ENCODE measurements at regions not wholly inside any gene's neighbourhood (a gene's known extent, or its start where the extent isn't known, plus 50 kb on each side); places are given as distances from the start of the nearest gene placed in this dataset.

DNA sequence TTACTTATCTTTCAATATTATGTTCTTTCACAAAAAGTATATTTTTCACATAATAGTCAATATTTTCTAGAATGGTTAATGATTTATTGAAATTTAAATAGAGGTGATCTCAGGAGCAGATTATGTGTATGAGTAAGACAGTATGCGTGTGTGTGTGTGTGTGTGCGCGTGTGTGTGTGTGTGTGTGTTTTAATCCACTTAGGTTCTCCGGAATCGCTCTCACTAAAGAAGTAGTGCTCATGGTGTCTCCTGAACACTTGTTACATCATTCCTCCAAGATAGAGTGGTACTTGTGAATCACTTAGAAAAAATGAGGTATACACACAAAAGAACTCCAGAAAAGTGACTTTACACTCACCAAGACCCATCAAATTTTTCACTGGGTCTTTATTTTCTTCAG lies 91.0 kb upstream of the KCNH7 start:
- peak; percentile 67 for DNase-seq

DNA sequence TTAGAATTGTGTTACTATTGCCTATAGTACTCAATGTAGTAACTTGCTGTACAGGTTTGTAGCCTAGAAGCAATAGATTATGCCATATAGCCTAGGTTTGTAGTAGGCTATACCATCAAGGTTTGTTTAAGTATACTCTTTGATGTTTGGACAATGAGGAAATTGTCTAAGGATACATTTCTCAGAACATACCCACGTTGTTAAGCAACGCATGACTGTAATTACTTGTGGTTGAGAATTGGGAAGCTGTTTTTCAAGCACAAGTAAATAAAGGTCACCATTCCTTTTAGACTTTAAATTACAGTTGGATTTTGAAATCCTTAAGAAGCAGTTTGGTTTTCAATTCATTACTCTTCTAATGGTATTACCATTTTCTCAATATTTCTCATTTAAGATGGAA lies 89.8 kb upstream of the KCNH7 start:
- DNase-seq: no peak

DNA sequence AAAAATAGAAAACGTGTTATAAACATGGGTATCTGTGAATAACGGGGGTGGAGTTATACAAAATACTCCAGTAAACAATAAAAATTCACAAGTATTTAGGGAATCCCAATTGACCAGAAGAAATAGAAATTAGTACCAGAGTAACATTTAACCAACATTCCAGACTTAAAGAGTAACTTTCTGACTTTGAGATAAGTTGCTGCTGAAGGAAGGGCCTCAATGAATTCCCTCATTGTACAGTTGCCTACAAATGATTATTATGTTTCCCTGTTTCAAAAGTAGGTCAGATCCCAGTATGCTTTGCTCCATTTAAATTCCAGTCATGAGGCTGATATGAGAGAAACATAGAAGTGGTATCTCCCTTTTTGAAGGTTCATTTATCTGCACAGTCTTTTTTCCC lies 88.3 kb upstream of the KCNH7 start:
- DNase-seq: no peak

DNA sequence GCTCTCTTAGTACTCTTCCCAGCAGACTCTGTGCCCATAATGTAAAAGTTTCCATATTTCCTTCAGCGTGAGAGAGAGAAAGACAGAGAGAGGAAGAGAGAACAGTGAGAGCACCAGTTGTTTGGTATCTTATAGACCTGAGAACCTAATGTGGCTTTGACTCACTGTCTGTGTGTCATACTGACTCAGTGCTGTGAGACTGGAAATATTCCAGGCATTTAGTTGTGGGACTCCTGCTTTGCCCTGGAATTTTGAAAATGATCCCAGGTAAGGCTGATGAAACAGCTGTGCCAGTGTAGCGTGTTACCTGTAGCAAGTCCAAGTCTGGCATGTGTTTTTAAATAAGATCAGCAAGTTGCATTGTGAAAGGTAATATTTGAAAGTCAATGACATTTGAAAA lies 87.9 kb upstream of the KCNH7 start:
- no peak for DNase-seq

DNA sequence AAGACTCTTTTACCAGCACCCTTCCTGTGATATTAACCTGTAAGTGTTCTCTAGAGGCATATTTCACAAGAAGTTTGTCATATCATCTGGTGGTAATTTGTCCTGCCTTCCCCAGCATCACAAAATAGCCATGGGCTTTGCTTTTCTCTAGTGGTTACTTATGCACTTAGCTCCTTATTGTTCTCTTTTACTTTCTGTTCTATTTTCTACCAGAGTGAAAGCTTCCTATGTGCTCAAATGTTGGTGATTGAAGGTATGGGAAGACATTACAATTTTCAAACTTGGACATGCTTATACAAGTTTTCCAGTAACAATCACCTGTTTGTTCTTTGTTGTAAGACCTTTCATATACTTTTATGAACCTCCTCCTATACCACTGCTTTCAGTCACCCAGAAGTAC lies 87.0 kb upstream of the KCNH7 start:
- no peak for DNase-seq

DNA sequence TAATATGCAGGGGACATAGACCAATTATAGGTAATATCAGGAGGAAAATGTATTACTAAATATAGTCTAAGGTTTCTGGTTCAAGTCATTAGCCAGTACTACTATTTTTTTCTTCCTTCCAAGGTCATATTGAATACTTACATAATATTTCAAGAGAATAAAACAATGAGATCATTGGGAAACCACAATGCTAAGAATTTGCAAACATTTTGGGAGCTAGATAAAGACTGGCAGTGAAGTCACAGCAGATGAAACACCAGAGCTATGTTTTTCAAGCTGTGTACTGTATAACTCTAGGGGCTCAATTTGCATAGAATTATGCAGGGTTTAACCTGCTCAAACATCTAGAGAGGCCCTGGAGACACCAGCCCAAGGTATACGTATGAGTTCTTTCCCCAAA lies 80.5 kb upstream of the KCNH7 start:
- DNase-seq: no peak

DNA sequence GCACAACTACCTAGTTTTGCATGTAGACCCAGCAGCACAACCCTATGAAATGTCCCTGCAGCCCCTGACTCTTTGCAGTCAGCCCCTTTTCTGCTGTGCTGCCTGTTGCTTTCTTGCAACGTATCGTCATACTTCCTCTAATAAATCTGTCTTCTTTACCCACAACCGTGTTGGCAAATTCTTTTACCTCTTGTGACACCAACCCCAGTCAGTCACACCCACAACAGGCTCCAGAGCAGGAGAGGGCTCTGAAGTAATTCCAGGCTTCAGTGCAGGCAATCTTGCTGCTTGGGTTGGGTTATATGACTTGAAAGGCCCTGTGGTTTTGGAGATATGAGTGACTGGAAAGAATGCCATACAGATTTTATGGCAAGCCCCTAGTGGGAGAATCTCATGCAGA lies 79.1 kb upstream of the KCNH7 start:
- no peak for DNase-seq

DNA sequence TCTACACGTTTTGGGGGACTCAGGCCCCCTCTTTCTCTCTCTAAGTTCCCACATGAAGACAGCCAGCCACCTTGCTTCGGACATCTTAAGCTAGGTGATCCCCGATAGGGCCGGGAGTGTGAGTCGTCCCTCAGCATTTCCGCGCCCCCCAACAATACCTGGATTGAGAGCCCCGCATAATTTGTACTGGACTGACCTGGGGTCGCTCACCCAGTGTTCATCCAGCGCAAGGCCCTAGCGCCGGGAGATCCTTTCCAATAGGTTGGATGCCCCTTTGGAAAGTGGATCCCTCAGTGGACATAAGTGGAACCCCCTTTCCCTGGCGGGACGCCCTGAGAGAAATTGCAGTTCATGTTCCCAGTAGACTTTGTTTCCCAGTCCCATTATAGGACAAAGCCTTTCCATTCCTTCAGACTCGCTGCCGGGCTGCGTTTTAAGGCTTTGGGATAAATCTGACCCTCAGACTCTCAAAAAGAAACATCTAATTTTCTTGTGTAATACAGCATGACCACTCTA lies 77.8 kb upstream of the KCNH7 start:
- DNase-seq: no peak

DNA sequence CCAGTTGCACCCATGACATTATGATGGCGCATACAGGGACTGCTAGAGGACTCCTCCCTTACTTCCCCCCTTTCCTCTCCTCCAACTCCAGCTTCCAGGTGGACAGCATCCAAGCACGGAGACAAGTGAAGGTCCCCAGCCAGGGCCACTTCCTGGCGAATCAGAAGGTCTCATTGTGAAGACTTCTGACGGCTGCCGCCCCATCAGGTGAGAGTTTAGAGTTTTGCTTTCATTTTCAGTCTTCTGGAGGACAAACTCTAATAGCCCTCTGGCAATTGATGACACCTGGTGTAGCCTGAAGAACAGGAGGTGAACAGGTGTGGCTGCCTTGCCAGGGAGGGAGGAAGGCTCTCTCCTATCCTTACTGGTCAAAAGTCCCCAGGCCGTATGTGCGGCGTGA lies 77.3 kb upstream of the KCNH7 start:
- no peak for DNase-seq

DNA sequence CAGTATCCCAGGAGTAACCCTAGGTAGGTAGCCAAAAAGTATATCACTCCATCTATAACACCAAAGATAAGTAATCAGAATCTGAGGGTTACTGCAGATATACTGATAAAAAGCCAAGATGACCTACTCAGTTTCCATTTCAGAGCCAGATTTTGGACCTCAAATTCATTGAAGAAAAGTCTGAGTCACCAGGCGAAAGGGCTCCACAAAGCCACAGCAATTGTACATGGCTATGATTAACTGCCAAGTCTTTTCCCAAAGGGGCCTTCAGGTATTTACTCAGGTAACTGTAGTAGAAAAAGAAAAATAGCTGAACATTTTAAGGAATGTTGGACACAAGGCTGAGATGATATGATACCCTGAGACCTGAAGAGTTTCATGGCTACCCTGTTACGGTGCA lies 75.6 kb upstream of the KCNH7 start:
- DNase-seq: no peak

DNA sequence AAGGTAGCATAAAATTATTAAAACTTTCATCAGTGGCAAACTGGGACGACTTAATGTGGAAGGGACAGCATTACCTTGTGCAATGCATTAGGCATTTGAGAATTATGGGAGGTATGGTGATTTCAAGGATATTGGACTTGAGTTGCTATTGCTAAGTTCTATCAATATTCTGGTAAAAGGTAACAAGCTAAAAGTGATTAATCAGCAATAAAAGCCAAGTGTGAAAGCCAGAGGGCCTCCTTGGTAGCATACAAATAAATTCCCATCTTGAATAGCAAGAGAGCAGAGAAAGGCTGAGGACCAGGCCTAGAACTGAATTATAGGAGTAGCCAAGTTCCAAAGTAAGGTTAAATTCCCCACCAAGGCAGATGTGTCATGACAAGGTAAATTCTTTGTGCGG lies 74.2 kb upstream of the KCNH7 start:
- no peak for DNase-seq

DNA sequence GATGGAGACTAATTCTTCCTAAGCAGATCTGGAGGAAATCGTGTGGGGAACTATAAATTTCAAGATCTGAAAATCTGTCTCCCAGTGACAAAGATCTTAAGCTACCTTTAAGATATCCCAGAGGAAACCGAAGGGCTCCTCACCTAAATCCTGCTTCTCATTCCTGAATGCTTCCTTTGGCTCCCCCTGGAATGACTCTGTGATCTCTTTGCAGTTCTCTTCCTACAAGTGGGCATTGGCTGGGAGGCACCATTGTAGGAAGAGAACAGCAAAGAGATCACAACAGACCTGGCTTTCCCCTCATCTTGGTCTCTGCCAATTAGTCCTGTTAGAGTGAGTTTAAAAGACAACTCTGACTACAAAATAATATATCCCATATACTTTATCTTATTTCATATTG lies 70.0 kb upstream of the KCNH7 start:
- DNase-seq: peak; percentile 18

DNA sequence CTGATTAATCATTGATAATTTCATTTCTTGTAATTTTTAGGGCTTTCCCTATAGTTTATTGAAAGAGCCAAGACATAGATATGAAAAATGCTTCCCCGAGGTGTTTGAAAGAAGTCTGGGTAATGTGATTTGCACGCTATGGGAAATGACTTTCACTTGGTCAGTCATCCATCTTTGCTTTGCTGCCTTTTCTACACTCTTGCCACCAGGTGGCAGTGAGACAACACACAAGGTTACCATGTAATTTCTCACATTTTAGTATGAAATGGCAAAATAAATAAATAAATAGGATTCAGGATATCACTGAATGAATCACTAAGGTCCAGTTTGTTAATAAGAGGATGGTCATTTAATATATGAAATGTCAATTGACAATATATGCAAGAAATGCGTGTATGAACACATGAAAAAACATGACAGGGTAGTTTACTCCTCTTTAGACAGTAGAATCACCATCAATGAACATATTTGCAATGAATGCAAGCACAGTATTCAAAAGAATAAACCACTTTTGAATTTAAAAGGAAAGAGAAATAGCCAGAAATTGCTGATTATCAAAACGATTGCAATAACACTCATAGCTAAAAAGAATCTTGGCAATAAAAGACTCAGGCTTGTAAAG lies 52.2 kb upstream of the KCNH7 start:
- DNase-seq: peak; percentile 82

DNA sequence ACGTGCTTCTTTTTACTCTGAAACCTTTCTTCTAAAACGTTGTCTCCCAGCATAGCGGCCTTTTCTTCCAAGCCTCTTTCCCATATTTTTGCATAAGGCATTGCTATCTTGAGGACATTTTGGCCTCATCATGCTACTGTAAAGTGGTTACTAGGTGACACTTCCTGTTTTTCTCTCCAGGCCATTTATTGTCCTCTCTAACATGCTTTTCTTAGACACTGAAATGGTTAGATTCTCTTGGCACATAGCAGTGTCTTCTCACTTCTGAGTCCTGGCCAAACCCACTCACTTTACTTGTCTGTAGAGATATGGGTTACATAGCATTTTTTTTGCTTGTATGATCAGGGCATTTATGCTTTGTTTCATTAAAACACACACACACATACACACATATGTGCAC lies 50.1 kb upstream of the KCNH7 start:
- no peak for DNase-seq

Data from NCI-H82 (cell line).